ENCODE measurements at regions not wholly inside any gene's neighbourhood (a gene's known extent, or its start where the extent isn't known, plus 50 kb on each side); places are given as distances from the start of the nearest gene placed in this dataset.

- no peak for TF ChIP-seq CTCF (conservative IDR thresholded peaks at IDR 0.05; ENCODE audit: low read depth, low read length)
- no peak for TF ChIP-seq EZH2 (IDR thresholded peaks at IDR 0.05; ENCODE audit: borderline replicate concordance, low read depth, low read length, poor library complexity, severe bottlenecking)
Observed at GRCh38 chr6:137269803-137270202, 50.6 kb upstream of the IFNGR1 start.
